ENCODE measurements at regions not wholly inside any gene's neighbourhood (a gene's known extent, or its start where the extent isn't known, plus 50 kb on each side); places are given as distances from the start of the nearest gene placed in this dataset.

- ChIA-PET CTCF (no interaction called here), POLR2A (ENCODE audit: unreplicated experiment) (no interaction called here)
- no peaks in the 10 kb centered on the region for H3K79me1 ChIP-seq (ENCODE audit: low read depth in 1 of 2, low read length in 2 of 2)
- no peak overlapping the region for H3K14ac ChIP-seq (replicated peaks; ENCODE audit: low read depth, low read length)
- H3K9me1 ChIP-seq (ENCODE audit: insufficient read depth, low read length), result no peaks in the 10 kb centered on the region
- dilution Hi-C loops (cut with HindIII; ENCODE audit: low sequenced_read_pairs, unreplicated experiment) (no loop called here), intact Hi-C loops (cut with micrococcal nuclease) (no loop called here), in situ Hi-C loops (cut with MboI; ENCODE audit: low sequenced_read_pairs) (no loop called here)
- H2AK5ac ChIP-seq (ENCODE audit: low read depth, low read length), result no peak overlapping the region
- H3K4me3 ChIP-seq (ENCODE audit: insufficient read depth, low read depth, low read length), result no peak overlapping the region
- no peak for TF ChIP-seq MXI1 (IDR thresholded peaks at IDR 0.05; ENCODE audit: borderline replicate concordance, low read depth, low read length)
- no peak for TF ChIP-seq BHLHE40 (IDR thresholded peaks at IDR 0.05; ENCODE audit: low read depth, low read length)
- no peak overlapping the region for H2AFZ ChIP-seq (replicated peaks; ENCODE audit: low read length, poor library complexity)
- no CpG with 5 or more reads among the region's 9 CpGs for WGBS, 2 experiments (ENCODE audit: extremely low coverage in 2 of 2, insufficient read length in 1 of 2)
- peaks cover 14% of the 10 kb centered on the region for H3K9me3 ChIP-seq (ENCODE audit: control insufficient read depth, insufficient read depth, low read length)
- H3K18ac ChIP-seq (ENCODE audit: low read depth, low read length), result no peak overlapping the region
- BruUV-seq (replicated peaks), result no TSS peak
- no peak for ATAC-seq (ENCODE audit: low read depth)
- H2BK15ac ChIP-seq (ENCODE audit: low read depth, low read length), result no peak overlapping the region
- H3K4me1 ChIP-seq (ENCODE audit: control insufficient read depth, insufficient read depth, low read length), result no peaks in the 10 kb centered on the region
- H3K23ac ChIP-seq (ENCODE audit: low read depth, low read length), result no peak overlapping the region
- H3K27me3 ChIP-seq (ENCODE audit: control insufficient read depth, insufficient read depth, low read length), result no peaks in the 10 kb centered on the region
- H2AK9ac ChIP-seq (replicated peaks; ENCODE audit: low read depth, low read length, poor library complexity), result no peak overlapping the region
- no peak overlapping the region for H3K4ac ChIP-seq (ENCODE audit: low read depth, low read length)
- H3K36me3 ChIP-seq (ENCODE audit: control insufficient read depth, insufficient read depth, low read length), result no peaks in the 10 kb centered on the region
- no peak overlapping the region for H3K9ac ChIP-seq (ENCODE audit: low read depth, low read length)
- no peak for DNase-seq
- H4K91ac ChIP-seq (ENCODE audit: insufficient read depth, low read depth, low read length), result no peak overlapping the region
- no peak overlapping the region for H2BK120ac ChIP-seq (ENCODE audit: low read depth, low read length)
- H3K4me2 ChIP-seq (ENCODE audit: low read depth, low read length), result no peak overlapping the region
- no peaks in the 10 kb centered on the region for H4K20me1 ChIP-seq (ENCODE audit: insufficient read depth, low read length)
- no peak overlapping the region for H4K5ac ChIP-seq (ENCODE audit: low read depth, low read length)
- H2BK20ac ChIP-seq (ENCODE audit: low read depth, low read length), result no peak overlapping the region
- H4K8ac ChIP-seq (ENCODE audit: low read depth in 2 of 2, low read length in 2 of 2), result no peak overlapping the region
- H3K27ac ChIP-seq (ENCODE audit: insufficient read depth, low read length), result no peak overlapping the region
- H2BK5ac ChIP-seq (ENCODE audit: low read depth, low read length, poor library complexity, severe bottlenecking), result no peak overlapping the region
- H3K56ac ChIP-seq (ENCODE audit: extremely low read depth, insufficient read depth, low read length), result no peak overlapping the region
Observed at GRCh38 chr2:78145997-78146722, 624.0 kb upstream of the LRRTM4 start.

Data from IMR-90 (cell line).